ENCODE measurements at regions not wholly inside any gene's neighbourhood (a gene's known extent, or its start where the extent isn't known, plus 50 kb on each side); places are given as distances from the start of the nearest gene placed in this dataset.
A peak's percentile ranks its signal among the peaks of the same experiment; 100 is the strongest.

DNA sequence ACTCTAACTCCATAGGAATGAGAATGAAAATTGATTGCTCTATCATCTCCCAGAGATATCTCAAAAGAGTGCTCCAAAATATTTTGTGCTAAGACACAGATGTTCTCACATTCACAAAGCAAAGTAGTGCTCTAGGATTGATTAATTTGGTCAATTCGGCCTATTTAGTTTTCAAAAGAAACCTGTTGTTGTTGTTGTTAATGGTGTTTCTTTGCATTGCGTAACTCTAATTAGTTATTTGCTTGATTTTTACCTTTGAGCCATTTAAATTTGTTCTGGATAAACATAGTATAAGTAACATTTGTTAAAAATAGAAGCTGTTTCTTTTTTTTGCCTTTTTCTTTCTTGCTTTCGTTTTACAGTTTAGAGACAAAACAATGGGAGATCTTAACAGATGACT lies 382.5 kb downstream of the CAAP1 start:
- no peak overlapping the region for H3K27ac ChIP-seq (ENCODE audit: low read depth, low read length)
- no peak overlapping the region for H2BK15ac ChIP-seq (ENCODE audit: low read length)
- no peak overlapping the region for H4K91ac ChIP-seq (replicated peaks; ENCODE audit: insufficient read length, low read length)
- FAIRE-seq: no peak
- H4K5ac ChIP-seq (ENCODE audit: insufficient read length, low read depth, low read length): no peak overlapping the region
- H3K36me3 ChIP-seq (ENCODE audit: control insufficient read depth in 2 of 4, insufficient read depth in 4 of 4, low read length in 3 of 4): no peaks in the 10 kb centered on the region
- H3K14ac ChIP-seq (ENCODE audit: insufficient read length): no peak overlapping the region
- no peak overlapping the region for H3K18ac ChIP-seq (ENCODE audit: extremely low read depth, low read length)
- no peak overlapping the region for H2BK5ac ChIP-seq (ENCODE audit: low read depth, low read length)
- no peak overlapping the region for H3K9ac ChIP-seq (replicated peaks in 1 of 4; ENCODE audit: extremely low read depth in 1 of 4, low read depth in 3 of 4, low read length in 3 of 4)
- no peaks in the 10 kb centered on the region for H4K20me1 ChIP-seq (replicated peaks in 1 of 2; ENCODE audit: control insufficient read depth in 1 of 2, insufficient read depth in 2 of 2, low read length in 2 of 2)
- ChIA-PET POLR2A (ENCODE audit: partially characterized antibody) (no interaction called here), CTCF (ENCODE audit: partially characterized antibody) (interaction anchor here (1.1 kb wide), 1 partner anchor 8 kb away, joined by 6 read pairs; no protein-coding TSS in a partner anchor)
- no peaks in the 10 kb centered on the region for H3K4me1 ChIP-seq (replicated peaks in 1 of 4; ENCODE audit: control insufficient read depth in 3 of 4, insufficient read depth in 4 of 4, low read length in 3 of 4)
- H4K8ac ChIP-seq (ENCODE audit: extremely low read depth, insufficient read depth, low read length): no peak overlapping the region
- H2BK120ac ChIP-seq (replicated peaks; ENCODE audit: low read depth, low read length): no peak overlapping the region
- no peak overlapping the region for H3K4me2 ChIP-seq (ENCODE audit: insufficient read depth in 1 of 2, low read depth in 2 of 2, low read length in 2 of 2)
- H3K79me1 ChIP-seq (ENCODE audit: low read depth, low read length): no peaks in the 10 kb centered on the region
- TF ChIP-seq SIRT6 (IDR thresholded peaks at IDR 0.05; ENCODE audit: low read length) (no peak), CEBPB (IDR thresholded peaks at IDR 0.05; ENCODE audit: low read depth, low read length) (peak; percentile 79)
- no peaks in the 10 kb centered on the region for H3K79me2 ChIP-seq (ENCODE audit: control insufficient read depth in 1 of 2, insufficient read depth in 2 of 2, low read length in 2 of 2)
- no peaks in the 10 kb centered on the region for H3K27me3 ChIP-seq (replicated peaks in 1 of 4; ENCODE audit: control insufficient read depth in 3 of 4, extremely low read depth in 1 of 4, insufficient read depth in 3 of 4, low read length in 3 of 4)
- H2BK12ac ChIP-seq (ENCODE audit: low read depth, low read length): no peak overlapping the region
- H2AFZ ChIP-seq (ENCODE audit: low read length): no peak overlapping the region
- no peak overlapping the region for H2BK20ac ChIP-seq (ENCODE audit: low read length)
- no peak for DNase-seq (ENCODE audit: low read depth in 1 of 2, low spot score in 2 of 2)
- H3K56ac ChIP-seq (replicated peaks; ENCODE audit: insufficient read length, low read depth, low read length): no peak overlapping the region
- H3K4me3 ChIP-seq (ENCODE audit: extremely low read depth in 1 of 4, insufficient read depth in 2 of 4, low read depth in 3 of 4, low read length in 4 of 4): no peak overlapping the region
- no peak overlapping the region for H2AK5ac ChIP-seq (ENCODE audit: low read depth, low read length)
- H3K9me3 ChIP-seq (ENCODE audit: insufficient read depth in 2 of 2, low read depth in 1 of 2, low read length in 1 of 2): no peaks in the 10 kb centered on the region
- H3K23ac ChIP-seq (ENCODE audit: insufficient read length): no peak overlapping the region
- H3K23me2 ChIP-seq (ENCODE audit: low read depth, low read length): no peaks in the 10 kb centered on the region
- H3K4ac ChIP-seq (replicated peaks; ENCODE audit: insufficient read length, low read depth, low read length): no peak overlapping the region
- 55% methylated on average over 3 of the region's 3 CpGs; no CpG with 5 or more reads in 1 of the 2 experiments for WGBS, 2 experiments (ENCODE audit: extremely low coverage in 1 of 2, insufficient coverage in 1 of 2, insufficient read length in 1 of 2, insufficient replicate concordance in 2 of 2, low coverage in 1 of 2, low lambda C conversion rate in 2 of 2, missing lambda C conversion rate in 1 of 2)
